Right lobe of liver (tissue), 4 donors: ENCODE measurements at regions not wholly inside any gene's neighbourhood (a gene's known extent, or its start where the extent isn't known, plus 50 kb on each side); places are given as distances from the start of the nearest gene placed in this dataset.

ENCODE experiments used
- CTCF ChIP-seq, 4 donors: fragments of 200-600 bp in 3 of 4; fragments of 450-650 bp in 1 of 4; IDR thresholded peaks; one replicate each; pipeline versions ENCODE4 v1.5.1 to v1.8.0; 2016 to 2022; ENCODE audit warnings: antibody characterized with exemption in 4 of 4, mild to moderate bottlenecking in 2 of 4
- POLR2A ChIP-seq: fragments of 450-650 bp; IDR thresholded peaks from one replicate; pipeline ENCODE4 v1.6.1; 2017; ENCODE audit warnings: antibody characterized with exemption, mild to moderate bottlenecking
- donor health status: DM: no; HTN: no; CAD: no.
- donor health status: DM: no; HTN: no; CAD: no.
- donor health status: DM: no; HTN: yes; CAD: no.

- no peak for TF ChIP-seq CTCF (IDR thresholded peaks at IDR 0.05)
- no peak for TF ChIP-seq POLR2A
Observed at GRCh38 chr13:69142101-69142500, 965.5 kb upstream of the ATXN8OS start.
